H7 (cell line): ENCODE measurements at regions not wholly inside any gene's neighbourhood (a gene's known extent, or its start where the extent isn't known, plus 50 kb on each side); places are given as distances from the start of the nearest gene placed in this dataset.
"Not testable (repeated sequence)": the region's sequence is repeated elsewhere in the genome, so short reads cannot be mapped to it uniquely, and the experiment has no call there.

Experiments used
- DNase-seq: peaks from one replicate; pipeline ENCODE4 v3.0.0; 2012
- H3K27me3 ChIP-seq: 2 replicates; pipeline ENCODE4 v1.6.0; 2011; ENCODE audit warnings: mild to moderate bottlenecking, low read length; ENCODE audit not compliant: control insufficient read depth, insufficient read depth
- H3K36me3 ChIP-seq: replicated peaks from 2 replicates; pipeline ENCODE4 v1.5.1; 2011; ENCODE audit warnings: low read length; ENCODE audit not compliant: control insufficient read depth, insufficient read depth
- H3K4me3 ChIP-seq: 2 replicates; pipeline ENCODE4 v1.5.1; 2011; ENCODE audit warnings: low read depth, mild to moderate bottlenecking, control low read depth, low read length, moderate library complexity; ENCODE audit not compliant: insufficient read depth

GRCh38 chr6:90463359-90463758 is 123.5 kb downstream of the MAP3K7 start:
- Histone ChIP-seq H3K4me3 (no peak overlapping the region), H3K27me3 (no peaks in the 10 kb centered on the region), H3K36me3 (no peaks in the 10 kb centered on the region)
- DNase-seq: no peak

- Histone ChIP-seq H3K36me3 (no peaks in the 10 kb centered on the region), H3K4me3 (no peak overlapping the region), H3K27me3 (no peaks in the 10 kb centered on the region)
- DNase-seq: no peak
These were observed 124.8 kb downstream of the MAP3K7 start for GRCh38 chr6:90462102-90462501.

- no peaks in the 10 kb centered on the region for H3K27me3 ChIP-seq
- no peaks in the 10 kb centered on the region for H3K36me3 ChIP-seq
- H3K4me3 ChIP-seq: no peak overlapping the region
- no peak for DNase-seq
These were observed 125.5 kb downstream of the MAP3K7 start for GRCh38 chr6:90461383-90461782.

GRCh38 chr6:90460051-90460450 is 126.8 kb downstream of the MAP3K7 start:
- Histone ChIP-seq H3K27me3 (no peaks in the 10 kb centered on the region), H3K36me3 (no peaks in the 10 kb centered on the region), H3K4me3 (no peak overlapping the region)
- DNase-seq: no peak

GRCh38 chr6:90459225-90459758 is 127.6 kb downstream of the MAP3K7 start:
- no peaks in the 10 kb centered on the region for H3K27me3 ChIP-seq
- no peaks in the 10 kb centered on the region for H3K36me3 ChIP-seq
- DNase-seq: no peak
- no peak overlapping the region for H3K4me3 ChIP-seq

- Histone ChIP-seq H3K27me3 (no peaks in the 10 kb centered on the region), H3K36me3 (no peaks in the 10 kb centered on the region), H3K4me3 (no peak overlapping the region)
- no peak for DNase-seq
These were observed 128.3 kb downstream of the MAP3K7 start for GRCh38 chr6:90458353-90459224.

DNA sequence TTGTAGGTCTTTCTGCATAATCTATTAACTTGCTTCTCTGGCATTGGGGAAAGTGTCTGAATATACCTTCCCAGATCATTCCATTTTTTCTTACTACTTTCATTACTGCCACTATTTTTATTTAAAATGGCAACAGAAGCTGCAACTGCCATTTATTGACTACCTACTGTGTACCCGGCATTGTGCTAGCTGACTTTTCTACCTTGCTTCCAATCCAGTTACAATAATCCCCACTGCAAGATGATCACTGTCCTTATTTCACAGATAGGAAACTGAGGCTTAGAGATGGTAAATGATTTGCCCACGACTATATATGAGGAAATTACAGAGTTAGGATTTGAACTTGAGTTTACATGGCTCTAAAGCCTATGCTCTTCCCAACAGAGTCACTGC is 129.0 kb downstream of the MAP3K7 start:
- no peak overlapping the region for H3K4me3 ChIP-seq
- no peak for DNase-seq
- H3K27me3 ChIP-seq: no peaks in the 10 kb centered on the region
- no peaks in the 10 kb centered on the region for H3K36me3 ChIP-seq

GRCh38 chr6:90456997-90457866 is 129.6 kb downstream of the MAP3K7 start:
- not testable (repeated sequence) for DNase-seq, H3K36me3 ChIP-seq, H3K27me3 ChIP-seq, H3K4me3 ChIP-seq

- Histone ChIP-seq H3K36me3 (no peaks in the 10 kb centered on the region), H3K4me3 (no peak overlapping the region), H3K27me3 (no peaks in the 10 kb centered on the region)
- DNase-seq: no peak
These were observed 130.9 kb downstream of the MAP3K7 start for GRCh38 chr6:90456001-90456400.

- no peaks in the 10 kb centered on the region for H3K36me3 ChIP-seq
- DNase-seq: no peak
- H3K4me3 ChIP-seq: no peak overlapping the region
- no peaks in the 10 kb centered on the region for H3K27me3 ChIP-seq
These were observed 131.9 kb downstream of the MAP3K7 start for GRCh38 chr6:90454836-90455427.

GRCh38 chr6:90450268-90450953 is 136.5 kb downstream of the MAP3K7 start:
- no peaks in the 10 kb centered on the region for H3K36me3 ChIP-seq
- no peak overlapping the region for H3K4me3 ChIP-seq

DNA sequence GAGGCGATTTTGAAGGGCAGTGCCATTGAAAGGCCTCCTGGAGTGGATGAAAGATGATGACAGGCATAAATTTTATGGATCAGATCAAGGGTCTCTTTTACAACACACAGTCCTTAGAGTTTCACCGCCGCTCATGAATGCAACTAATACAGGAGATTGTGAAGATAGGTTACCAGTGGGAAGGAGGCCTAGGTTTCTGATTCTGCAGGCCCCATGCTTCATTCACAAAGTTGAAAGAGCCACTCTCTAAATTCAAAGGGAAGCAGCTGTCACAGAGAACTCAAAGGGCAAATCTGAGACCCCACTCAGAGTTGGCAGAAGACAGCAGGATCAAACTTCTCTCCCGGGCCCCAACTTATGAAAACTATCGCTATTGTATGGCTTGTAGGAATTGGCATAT is 137.6 kb downstream of the MAP3K7 start:
- no peak for DNase-seq
- no peak overlapping the region for H3K4me3 ChIP-seq
- no peaks in the 10 kb centered on the region for H3K27me3 ChIP-seq
- H3K36me3 ChIP-seq: no peaks in the 10 kb centered on the region

More at GRCh38 chr6:90450268-90450953, 136.5 kb downstream of the MAP3K7 start:
- no peak for DNase-seq
- no peaks in the 10 kb centered on the region for H3K27me3 ChIP-seq

DNA sequence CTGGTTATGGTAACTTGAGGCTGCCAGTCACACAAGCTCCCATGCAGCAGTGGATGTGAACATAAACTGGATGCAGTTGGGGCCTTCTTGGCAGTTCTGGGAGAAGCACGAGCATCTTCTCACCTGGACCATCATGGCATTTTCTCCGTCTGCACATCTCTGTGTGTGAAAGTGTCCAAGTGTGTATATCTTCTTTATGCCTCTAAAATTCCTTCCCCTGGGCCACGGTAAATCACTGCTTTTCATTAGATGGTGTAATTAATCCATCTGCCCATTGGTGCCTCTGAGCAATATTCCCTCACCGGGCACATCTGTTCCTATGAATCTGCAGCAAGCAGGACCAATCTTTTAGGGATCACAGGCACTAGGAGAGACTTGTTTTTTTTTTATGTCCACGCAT is 138.0 kb downstream of the MAP3K7 start:
- Histone ChIP-seq H3K4me3 (no peak overlapping the region), H3K27me3 (no peaks in the 10 kb centered on the region), H3K36me3 (no peaks in the 10 kb centered on the region)
- DNase-seq: no peak

- no peak for DNase-seq
- H3K4me3 ChIP-seq: no peak overlapping the region
These were observed 140.7 kb downstream of the MAP3K7 start for GRCh38 chr6:90446164-90446563.

More at GRCh38 chr6:90446164-90446563, 140.7 kb downstream of the MAP3K7 start:
- no peaks in the 10 kb centered on the region for H3K36me3 ChIP-seq
- H3K27me3 ChIP-seq: no peaks in the 10 kb centered on the region
